ENCODE measurements at regions not wholly inside any gene's neighbourhood (a gene's known extent, or its start where the extent isn't known, plus 50 kb on each side); places are given as distances from the start of the nearest gene placed in this dataset.
"Not testable (repeated sequence)": the region's sequence is repeated elsewhere in the genome, so short reads cannot be mapped to it uniquely, and the experiment has no call there.

- no TSS peak for BruUV-seq (replicated peaks)
- no peak overlapping the region for H3K27ac ChIP-seq (ENCODE audit: insufficient read depth, low read length)
- H3K27me3 ChIP-seq (ENCODE audit: control insufficient read depth, insufficient read depth, low read length): no peaks in the 10 kb centered on the region
- H3K4me1 ChIP-seq (ENCODE audit: control insufficient read depth, insufficient read depth, low read length): no peaks in the 10 kb centered on the region
- no peaks in the 10 kb centered on the region for H3K79me1 ChIP-seq (ENCODE audit: low read depth in 1 of 2, low read length in 2 of 2)
- no peak overlapping the region for H3K56ac ChIP-seq (ENCODE audit: extremely low read depth, insufficient read depth, low read length)
- no peaks in the 10 kb centered on the region for H4K20me1 ChIP-seq (ENCODE audit: insufficient read depth, low read length)
- no peaks in the 10 kb centered on the region for H3K9me1 ChIP-seq (ENCODE audit: insufficient read depth, low read length)
- DNase-seq: no peak
- no peak overlapping the region for H3K4me2 ChIP-seq (ENCODE audit: low read depth, low read length)
- no peak overlapping the region for H2BK5ac ChIP-seq (ENCODE audit: low read depth, low read length, poor library complexity, severe bottlenecking)
- no peak overlapping the region for H2AK9ac ChIP-seq (replicated peaks; ENCODE audit: low read depth, low read length, poor library complexity)
- no peak overlapping the region for H2BK120ac ChIP-seq (ENCODE audit: low read depth, low read length)
- no peak overlapping the region for H4K8ac ChIP-seq (ENCODE audit: low read depth in 2 of 2, low read length in 2 of 2)
- H2AFZ ChIP-seq (replicated peaks; ENCODE audit: low read length, poor library complexity): no peak overlapping the region
- TF ChIP-seq RFX5 (IDR thresholded peaks at IDR 0.05; ENCODE audit: low read depth, low read length) (no peak), CEBPB (IDR thresholded peaks at IDR 0.05; ENCODE audit: low read depth, low read length) (no peak), MXI1 (IDR thresholded peaks at IDR 0.05; ENCODE audit: borderline replicate concordance, low read depth, low read length) (no peak), RCOR1 (IDR thresholded peaks at IDR 0.05; ENCODE audit: insufficient replicate concordance, low read length) (no peak), BHLHE40 (IDR thresholded peaks at IDR 0.05; ENCODE audit: low read depth, low read length) (no peak), RAD21 (IDR thresholded peaks at IDR 0.05; ENCODE audit: low read length) (no peak)
- TF ChIP-seq, protein P1, sequence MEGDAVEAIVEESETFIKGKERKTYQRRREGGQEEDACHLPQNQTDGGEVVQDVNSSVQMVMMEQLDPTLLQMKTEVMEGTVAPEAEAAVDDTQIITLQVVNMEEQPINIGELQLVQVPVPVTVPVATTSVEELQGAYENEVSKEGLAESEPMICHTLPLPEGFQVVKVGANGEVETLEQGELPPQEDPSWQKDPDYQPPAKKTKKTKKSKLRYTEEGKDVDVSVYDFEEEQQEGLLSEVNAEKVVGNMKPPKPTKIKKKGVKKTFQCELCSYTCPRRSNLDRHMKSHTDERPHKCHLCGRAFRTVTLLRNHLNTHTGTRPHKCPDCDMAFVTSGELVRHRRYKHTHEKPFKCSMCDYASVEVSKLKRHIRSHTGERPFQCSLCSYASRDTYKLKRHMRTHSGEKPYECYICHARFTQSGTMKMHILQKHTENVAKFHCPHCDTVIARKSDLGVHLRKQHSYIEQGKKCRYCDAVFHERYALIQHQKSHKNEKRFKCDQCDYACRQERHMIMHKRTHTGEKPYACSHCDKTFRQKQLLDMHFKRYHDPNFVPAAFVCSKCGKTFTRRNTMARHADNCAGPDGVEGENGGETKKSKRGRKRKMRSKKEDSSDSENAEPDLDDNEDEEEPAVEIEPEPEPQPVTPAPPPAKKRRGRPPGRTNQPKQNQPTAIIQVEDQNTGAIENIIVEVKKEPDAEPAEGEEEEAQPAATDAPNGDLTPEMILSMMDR (conservative IDR thresholded peaks at IDR 0.05; ENCODE audit: low read depth, low read length): no peak
- no peak overlapping the region for H3K4me3 ChIP-seq (ENCODE audit: insufficient read depth, low read depth, low read length)
- H3K14ac ChIP-seq (replicated peaks; ENCODE audit: low read depth, low read length): no peak overlapping the region
- H3K9me3 ChIP-seq (ENCODE audit: control insufficient read depth, insufficient read depth, low read length): peaks cover 19% of the 10 kb centered on the region; the same call in 1 of the 2 replicates
- no peak overlapping the region for H3K4ac ChIP-seq (ENCODE audit: low read depth, low read length)
- no peak overlapping the region for H4K5ac ChIP-seq (ENCODE audit: low read depth, low read length)
- no CpG with 5 or more reads among the region's 4 CpGs for WGBS, 2 experiments (ENCODE audit: extremely low coverage in 2 of 2, insufficient read length in 1 of 2)
- H2AK5ac ChIP-seq (ENCODE audit: low read depth, low read length): no peak overlapping the region
- H4K91ac ChIP-seq (ENCODE audit: insufficient read depth, low read depth, low read length): no peak overlapping the region
- intact Hi-C loops (cut with micrococcal nuclease): no loop called here
- no peak overlapping the region for H3K18ac ChIP-seq (ENCODE audit: low read depth, low read length)
- in situ Hi-C loops (cut with MboI; ENCODE audit: low sequenced_read_pairs): no loop called here
- H2BK15ac ChIP-seq (ENCODE audit: low read depth, low read length): no peak overlapping the region
- H3K36me3 ChIP-seq (ENCODE audit: control insufficient read depth, insufficient read depth, low read length): no peaks in the 10 kb centered on the region
- ATAC-seq (ENCODE audit: low read depth): no peak
- H3K23ac ChIP-seq (ENCODE audit: low read depth, low read length): no peak overlapping the region
- no peak overlapping the region for H2BK20ac ChIP-seq (ENCODE audit: low read depth, low read length)
- ChIA-PET CTCF (no interaction called here), POLR2A (ENCODE audit: unreplicated experiment) (no interaction called here)
- dilution Hi-C loops (cut with HindIII; ENCODE audit: low sequenced_read_pairs, unreplicated experiment): no loop called here
- no peak overlapping the region for H3K9ac ChIP-seq (ENCODE audit: low read depth, low read length)
These were observed 313.3 kb downstream of the ACTR3B start for GRCh38 chr7:153072806-153073205.

GRCh38 chr7:153076289-153076688, 316.7 kb downstream of the ACTR3B start:
- H3K18ac ChIP-seq (ENCODE audit: low read depth, low read length); H3K27ac ChIP-seq (ENCODE audit: insufficient read depth, low read length); H2AK9ac ChIP-seq (replicated peaks; ENCODE audit: low read depth, low read length, poor library complexity); H3K4me1 ChIP-seq (ENCODE audit: control insufficient read depth, insufficient read depth, low read length); dilution Hi-C loops (cut with HindIII; ENCODE audit: low sequenced_read_pairs, unreplicated experiment); ATAC-seq (ENCODE audit: low read depth); POLR2A ChIA-PET (ENCODE audit: unreplicated experiment); H3K4ac ChIP-seq (ENCODE audit: low read depth, low read length); H3K9ac ChIP-seq (ENCODE audit: low read depth, low read length); H2AFZ ChIP-seq (replicated peaks; ENCODE audit: low read length, poor library complexity); H3K79me1 ChIP-seq (ENCODE audit: low read depth in 1 of 2, low read length in 2 of 2); DNase-seq; H3K4me3 ChIP-seq (ENCODE audit: insufficient read depth, low read depth, low read length); H2BK120ac ChIP-seq (ENCODE audit: low read depth, low read length); CTCF ChIA-PET; H3K27me3 ChIP-seq (ENCODE audit: control insufficient read depth, insufficient read depth, low read length); H3K9me1 ChIP-seq (ENCODE audit: insufficient read depth, low read length); H3K14ac ChIP-seq (replicated peaks; ENCODE audit: low read depth, low read length); H2AK5ac ChIP-seq (ENCODE audit: low read depth, low read length); H3K56ac ChIP-seq (ENCODE audit: extremely low read depth, insufficient read depth, low read length); H2BK15ac ChIP-seq (ENCODE audit: low read depth, low read length); intact Hi-C loops (cut with micrococcal nuclease); H3K36me3 ChIP-seq (ENCODE audit: control insufficient read depth, insufficient read depth, low read length); H3K4me2 ChIP-seq (ENCODE audit: low read depth, low read length); H3K23ac ChIP-seq (ENCODE audit: low read depth, low read length); H4K91ac ChIP-seq (ENCODE audit: insufficient read depth, low read depth, low read length); in situ Hi-C loops (cut with MboI; ENCODE audit: low sequenced_read_pairs); H2BK5ac ChIP-seq (ENCODE audit: low read depth, low read length, poor library complexity, severe bottlenecking); H4K20me1 ChIP-seq (ENCODE audit: insufficient read depth, low read length); BruUV-seq (replicated peaks); H4K8ac ChIP-seq (ENCODE audit: low read depth in 2 of 2, low read length in 2 of 2); H4K5ac ChIP-seq (ENCODE audit: low read depth, low read length); H2BK20ac ChIP-seq (ENCODE audit: low read depth, low read length): not testable (repeated sequence)
- WGBS, 2 experiments (ENCODE audit: extremely low coverage in 2 of 2, insufficient read length in 1 of 2): no CpG with 5 or more reads among the region's 2 CpGs
- peaks cover 24% of the 10 kb centered on the region for H3K9me3 ChIP-seq (ENCODE audit: control insufficient read depth, insufficient read depth, low read length)
